ENCODE measurements at regions not wholly inside any gene's neighbourhood (a gene's known extent, or its start where the extent isn't known, plus 50 kb on each side); places are given as distances from the start of the nearest gene placed in this dataset.

- TF ChIP-seq CTCF (IDR thresholded peaks at IDR 0.05; ENCODE audit: low read depth, low read length) (no peak), EZH2phosphoT487 (IDR thresholded peaks at IDR 0.05; ENCODE audit: low read depth) (no peak)
- no peak overlapping the region for H3K9ac ChIP-seq (ENCODE audit: low read length)
- H3K79me2 ChIP-seq (ENCODE audit: low read length): no peaks in the 10 kb centered on the region
- H3K27ac ChIP-seq (ENCODE audit: low read length): no peak overlapping the region
- no peaks in the 10 kb centered on the region for H3K27me3 ChIP-seq (ENCODE audit: low read depth, low read length)
- H3K9me3 ChIP-seq (ENCODE audit: insufficient read depth, low read length): no peaks in the 10 kb centered on the region
- no peak overlapping the region for H3K4me3 ChIP-seq (ENCODE audit: low read length)
- no peak overlapping the region for H3K4me2 ChIP-seq (ENCODE audit: low read length)
- H3K36me3 ChIP-seq (replicated peaks; ENCODE audit: low read depth, low read length): no peaks in the 10 kb centered on the region
- H4K20me1 ChIP-seq (ENCODE audit: insufficient read depth, low read length): no peaks in the 10 kb centered on the region
- H2AFZ ChIP-seq (ENCODE audit: low read depth, low read length): no peak overlapping the region
- no peaks in the 10 kb centered on the region for H3K4me1 ChIP-seq (ENCODE audit: low read length)
Measured at GRCh38 chr12:77577791-77578190, 252.9 kb upstream of the NAV3 start.

GRCh38 chr12:77575376-77575919, 255.2 kb upstream of the NAV3 start:
- Histone ChIP-seq H3K79me2 (ENCODE audit: low read length) (no peaks in the 10 kb centered on the region), H2AFZ (ENCODE audit: low read depth, low read length) (no peak overlapping the region), H3K4me1 (ENCODE audit: low read length) (no peaks in the 10 kb centered on the region), H3K9ac (ENCODE audit: low read length) (no peak overlapping the region), H3K4me2 (ENCODE audit: low read length) (no peak overlapping the region), H3K27ac (ENCODE audit: low read length) (no peak overlapping the region), H3K27me3 (ENCODE audit: low read depth, low read length) (no peaks in the 10 kb centered on the region), H4K20me1 (ENCODE audit: insufficient read depth, low read length) (no peaks in the 10 kb centered on the region), H3K9me3 (ENCODE audit: insufficient read depth, low read length) (no peaks in the 10 kb centered on the region), H3K36me3 (replicated peaks; ENCODE audit: low read depth, low read length) (no peaks in the 10 kb centered on the region), H3K4me3 (ENCODE audit: low read length) (no peak overlapping the region)
- TF ChIP-seq CTCF (IDR thresholded peaks at IDR 0.05; ENCODE audit: low read depth, low read length) (no peak), EZH2phosphoT487 (IDR thresholded peaks at IDR 0.05; ENCODE audit: low read depth) (no peak)

DNA sequence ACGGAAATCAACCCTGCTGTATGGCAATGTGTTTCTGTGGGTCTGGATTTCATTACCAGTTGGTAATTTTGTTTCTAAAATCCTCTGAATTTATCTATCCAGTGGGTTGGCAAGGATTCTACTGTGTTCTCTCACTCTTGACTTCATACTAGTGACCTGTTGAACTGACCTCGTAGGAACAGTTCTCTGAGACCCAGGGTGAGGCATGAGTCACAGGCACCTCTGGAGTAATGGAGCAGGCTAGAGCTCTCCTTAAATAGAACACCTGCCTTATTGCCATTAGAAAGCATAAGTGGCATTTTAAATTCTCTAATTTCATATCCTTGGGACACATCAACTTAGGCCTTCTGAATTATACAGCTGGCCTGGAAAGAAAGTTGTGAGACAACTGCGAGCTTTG, 258.3 kb upstream of the NAV3 start:
- Histone ChIP-seq H3K9ac (ENCODE audit: low read length) (no peak overlapping the region), H2AFZ (ENCODE audit: low read depth, low read length) (no peak overlapping the region), H3K4me1 (ENCODE audit: low read length) (no peaks in the 10 kb centered on the region), H3K4me2 (ENCODE audit: low read length) (no peak overlapping the region), H3K27ac (ENCODE audit: low read length) (no peak overlapping the region), H4K20me1 (ENCODE audit: insufficient read depth, low read length) (no peaks in the 10 kb centered on the region), H3K4me3 (ENCODE audit: low read length) (no peak overlapping the region), H3K9me3 (ENCODE audit: insufficient read depth, low read length) (no peaks in the 10 kb centered on the region), H3K79me2 (ENCODE audit: low read length) (no peaks in the 10 kb centered on the region), H3K27me3 (ENCODE audit: low read depth, low read length) (no peaks in the 10 kb centered on the region), H3K36me3 (replicated peaks; ENCODE audit: low read depth, low read length) (no peaks in the 10 kb centered on the region)
- no peak for TF ChIP-seq EZH2phosphoT487 (IDR thresholded peaks at IDR 0.05; ENCODE audit: low read depth)
- no peak for TF ChIP-seq CTCF (IDR thresholded peaks at IDR 0.05; ENCODE audit: low read depth, low read length)

GRCh38 chr12:77571768-77572167, 258.9 kb upstream of the NAV3 start:
- Histone ChIP-seq H3K4me2 (ENCODE audit: low read length) (no peak overlapping the region), H3K27me3 (ENCODE audit: low read depth, low read length) (no peaks in the 10 kb centered on the region), H3K9ac (ENCODE audit: low read length) (no peak overlapping the region), H3K4me1 (ENCODE audit: low read length) (no peaks in the 10 kb centered on the region), H3K27ac (ENCODE audit: low read length) (no peak overlapping the region), H3K36me3 (replicated peaks; ENCODE audit: low read depth, low read length) (no peaks in the 10 kb centered on the region), H2AFZ (ENCODE audit: low read depth, low read length) (no peak overlapping the region), H3K79me2 (ENCODE audit: low read length) (no peaks in the 10 kb centered on the region), H3K9me3 (ENCODE audit: insufficient read depth, low read length) (no peaks in the 10 kb centered on the region), H3K4me3 (ENCODE audit: low read length) (no peak overlapping the region), H4K20me1 (ENCODE audit: insufficient read depth, low read length) (no peaks in the 10 kb centered on the region)
- TF ChIP-seq CTCF (IDR thresholded peaks at IDR 0.05; ENCODE audit: low read depth, low read length) (no peak), EZH2phosphoT487 (IDR thresholded peaks at IDR 0.05; ENCODE audit: low read depth) (no peak)
